ENCODE measurements at regions not wholly inside any gene's neighbourhood (a gene's known extent, or its start where the extent isn't known, plus 50 kb on each side); places are given as distances from the start of the nearest gene placed in this dataset.

GRCh38 chr4:134885436-134885835 is 683.8 kb upstream of the PABPC4L start:
- no peaks in the 10 kb centered on the region for H3K79me2 ChIP-seq (ENCODE audit: insufficient read depth, low read depth)
- no peak overlapping the region for H3K27ac ChIP-seq
- H4K20me1 ChIP-seq (ENCODE audit: insufficient read depth) = no peaks in the 10 kb centered on the region
- H3K9ac ChIP-seq = no peak overlapping the region
- H3K4me1 ChIP-seq (ENCODE audit: low read depth, poor library complexity, severe bottlenecking) = no peaks in the 10 kb centered on the region
- TF ChIP-seq CTCF (conservative IDR thresholded peaks at IDR 0.05; ENCODE audit: low read depth, low read length) = no peak
- no peak overlapping the region for H3K4me3 ChIP-seq (IDR thresholded peaks at IDR 0.05; ENCODE audit: insufficient read depth, low read depth, low read length)
- H3K36me3 ChIP-seq (ENCODE audit: insufficient read depth) = no peaks in the 10 kb centered on the region
- H3K4me2 ChIP-seq = no peak overlapping the region
- no peaks in the 10 kb centered on the region for H3K27me3 ChIP-seq (ENCODE audit: insufficient read depth, low read depth)
- H2AFZ ChIP-seq (ENCODE audit: low read depth) = no peak overlapping the region

GRCh38 chr4:134883831-134884449 is 682.4 kb upstream of the PABPC4L start:
- TF ChIP-seq CTCF (conservative IDR thresholded peaks at IDR 0.05; ENCODE audit: low read depth, low read length) = no peak
- no peak overlapping the region for H3K4me2 ChIP-seq
- no peaks in the 10 kb centered on the region for H3K4me1 ChIP-seq (ENCODE audit: low read depth, poor library complexity, severe bottlenecking)
- H3K36me3 ChIP-seq (ENCODE audit: insufficient read depth) = no peaks in the 10 kb centered on the region
- no peak overlapping the region for H3K9ac ChIP-seq
- H2AFZ ChIP-seq (ENCODE audit: low read depth) = no peak overlapping the region
- no peaks in the 10 kb centered on the region for H3K27me3 ChIP-seq (ENCODE audit: insufficient read depth, low read depth)
- no peaks in the 10 kb centered on the region for H3K79me2 ChIP-seq (ENCODE audit: insufficient read depth, low read depth)
- no peaks in the 10 kb centered on the region for H4K20me1 ChIP-seq (ENCODE audit: insufficient read depth)
- no peak overlapping the region for H3K27ac ChIP-seq
- no peak overlapping the region for H3K4me3 ChIP-seq (IDR thresholded peaks at IDR 0.05; ENCODE audit: insufficient read depth, low read depth, low read length)

GRCh38 chr4:134879019-134879418 is 677.4 kb upstream of the PABPC4L start:
- Histone ChIP-seq H3K36me3 (ENCODE audit: insufficient read depth) (no peaks in the 10 kb centered on the region), H3K79me2 (ENCODE audit: insufficient read depth, low read depth) (no peaks in the 10 kb centered on the region), H4K20me1 (ENCODE audit: insufficient read depth) (no peaks in the 10 kb centered on the region), H3K9ac (no peak overlapping the region), H3K27me3 (ENCODE audit: insufficient read depth, low read depth) (no peaks in the 10 kb centered on the region), H3K4me2 (no peak overlapping the region), H3K27ac (no peak overlapping the region), H3K4me3 (IDR thresholded peaks at IDR 0.05; ENCODE audit: insufficient read depth, low read depth, low read length) (no peak overlapping the region), H3K4me1 (ENCODE audit: low read depth, poor library complexity, severe bottlenecking) (no peaks in the 10 kb centered on the region), H2AFZ (ENCODE audit: low read depth) (no peak overlapping the region)
- no peak for TF ChIP-seq CTCF (conservative IDR thresholded peaks at IDR 0.05; ENCODE audit: low read depth, low read length)

- Histone ChIP-seq H3K36me3 (ENCODE audit: insufficient read depth) (no peaks in the 10 kb centered on the region), H3K4me3 (IDR thresholded peaks at IDR 0.05; ENCODE audit: insufficient read depth, low read depth, low read length) (no peak overlapping the region), H3K79me2 (ENCODE audit: insufficient read depth, low read depth) (no peaks in the 10 kb centered on the region), H3K9ac (no peak overlapping the region), H4K20me1 (ENCODE audit: insufficient read depth) (no peaks in the 10 kb centered on the region), H3K4me2 (no peak overlapping the region), H3K27me3 (ENCODE audit: insufficient read depth, low read depth) (no peaks in the 10 kb centered on the region), H3K4me1 (ENCODE audit: low read depth, poor library complexity, severe bottlenecking) (no peaks in the 10 kb centered on the region), H3K27ac (no peak overlapping the region), H2AFZ (ENCODE audit: low read depth) (no peak overlapping the region)
- TF ChIP-seq CTCF (conservative IDR thresholded peaks at IDR 0.05; ENCODE audit: low read depth, low read length) = no peak
These were observed 665.4 kb upstream of the PABPC4L start for GRCh38 chr4:134867027-134867426.
